HL-60 (cell line): ENCODE measurements at regions not wholly inside any gene's neighbourhood (a gene's known extent, or its start where the extent isn't known, plus 50 kb on each side); places are given as distances from the start of the nearest gene placed in this dataset.

ENCODE experiments used
- GABPA ChIP-seq: IDR thresholded peaks from 2 replicates; pipeline ENCODE4 v1.6.1; 2012; ENCODE audit warnings: low read depth
- POLR2AphosphoS5 ChIP-seq: IDR thresholded peaks from 2 replicates; pipeline ENCODE4 v1.6.1; 2012; ENCODE audit warnings: low read depth
- SPI1 ChIP-seq: IDR thresholded peaks from 2 replicates; pipeline ENCODE4 v1.6.1; 2012; ENCODE audit warnings: low read depth, mild to moderate bottlenecking, borderline replicate concordance
- TF ChIP-seq, protein P1 (sequence below): IDR thresholded peaks from one replicate; pipeline ENCODE4 v1.5.1; 2011; ENCODE audit warnings: low read length, control low read depth, inconsistent platforms; ENCODE audit not compliant: insufficient read depth
- TF ChIP-seq, protein P2 (sequence below): IDR thresholded peaks from 2 replicates; pipeline ENCODE4 v1.6.1; 2012; ENCODE audit warnings: low read depth; ENCODE audit not compliant: insufficient replicate concordance

DNA sequence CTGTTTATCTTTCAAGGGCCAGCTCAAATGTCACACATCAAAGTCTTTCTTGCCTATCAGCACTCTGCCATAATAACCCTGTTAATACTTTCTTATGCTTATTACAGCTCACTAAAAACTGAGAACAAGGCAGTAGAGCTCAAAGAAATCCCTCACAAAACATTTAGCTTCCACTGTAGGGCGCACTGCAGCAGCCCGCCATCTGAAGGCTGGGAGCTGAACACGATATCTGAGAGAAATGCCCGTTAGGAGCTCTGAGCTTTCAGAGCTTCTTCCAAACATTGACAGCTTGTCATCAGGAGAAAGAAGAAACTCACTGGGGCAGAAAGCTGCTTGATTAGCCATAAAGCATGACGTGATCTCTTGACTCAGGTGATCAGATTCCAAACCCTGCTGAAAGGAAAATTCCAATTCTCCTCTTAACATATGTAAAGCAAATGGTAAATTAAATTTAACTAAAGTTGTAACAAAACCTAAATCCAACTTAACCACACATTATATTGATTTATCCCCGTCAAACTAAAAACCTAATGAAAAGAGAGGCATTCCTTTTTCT, 175.7 kb downstream of the C12orf50 start:
- TF ChIP-seq, protein P1, sequence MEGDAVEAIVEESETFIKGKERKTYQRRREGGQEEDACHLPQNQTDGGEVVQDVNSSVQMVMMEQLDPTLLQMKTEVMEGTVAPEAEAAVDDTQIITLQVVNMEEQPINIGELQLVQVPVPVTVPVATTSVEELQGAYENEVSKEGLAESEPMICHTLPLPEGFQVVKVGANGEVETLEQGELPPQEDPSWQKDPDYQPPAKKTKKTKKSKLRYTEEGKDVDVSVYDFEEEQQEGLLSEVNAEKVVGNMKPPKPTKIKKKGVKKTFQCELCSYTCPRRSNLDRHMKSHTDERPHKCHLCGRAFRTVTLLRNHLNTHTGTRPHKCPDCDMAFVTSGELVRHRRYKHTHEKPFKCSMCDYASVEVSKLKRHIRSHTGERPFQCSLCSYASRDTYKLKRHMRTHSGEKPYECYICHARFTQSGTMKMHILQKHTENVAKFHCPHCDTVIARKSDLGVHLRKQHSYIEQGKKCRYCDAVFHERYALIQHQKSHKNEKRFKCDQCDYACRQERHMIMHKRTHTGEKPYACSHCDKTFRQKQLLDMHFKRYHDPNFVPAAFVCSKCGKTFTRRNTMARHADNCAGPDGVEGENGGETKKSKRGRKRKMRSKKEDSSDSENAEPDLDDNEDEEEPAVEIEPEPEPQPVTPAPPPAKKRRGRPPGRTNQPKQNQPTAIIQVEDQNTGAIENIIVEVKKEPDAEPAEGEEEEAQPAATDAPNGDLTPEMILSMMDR, result no peak
- TF ChIP-seq POLR2AphosphoS5 (no peak), GABPA (no peak), SPI1 (no peak)
- TF ChIP-seq, protein P2, sequence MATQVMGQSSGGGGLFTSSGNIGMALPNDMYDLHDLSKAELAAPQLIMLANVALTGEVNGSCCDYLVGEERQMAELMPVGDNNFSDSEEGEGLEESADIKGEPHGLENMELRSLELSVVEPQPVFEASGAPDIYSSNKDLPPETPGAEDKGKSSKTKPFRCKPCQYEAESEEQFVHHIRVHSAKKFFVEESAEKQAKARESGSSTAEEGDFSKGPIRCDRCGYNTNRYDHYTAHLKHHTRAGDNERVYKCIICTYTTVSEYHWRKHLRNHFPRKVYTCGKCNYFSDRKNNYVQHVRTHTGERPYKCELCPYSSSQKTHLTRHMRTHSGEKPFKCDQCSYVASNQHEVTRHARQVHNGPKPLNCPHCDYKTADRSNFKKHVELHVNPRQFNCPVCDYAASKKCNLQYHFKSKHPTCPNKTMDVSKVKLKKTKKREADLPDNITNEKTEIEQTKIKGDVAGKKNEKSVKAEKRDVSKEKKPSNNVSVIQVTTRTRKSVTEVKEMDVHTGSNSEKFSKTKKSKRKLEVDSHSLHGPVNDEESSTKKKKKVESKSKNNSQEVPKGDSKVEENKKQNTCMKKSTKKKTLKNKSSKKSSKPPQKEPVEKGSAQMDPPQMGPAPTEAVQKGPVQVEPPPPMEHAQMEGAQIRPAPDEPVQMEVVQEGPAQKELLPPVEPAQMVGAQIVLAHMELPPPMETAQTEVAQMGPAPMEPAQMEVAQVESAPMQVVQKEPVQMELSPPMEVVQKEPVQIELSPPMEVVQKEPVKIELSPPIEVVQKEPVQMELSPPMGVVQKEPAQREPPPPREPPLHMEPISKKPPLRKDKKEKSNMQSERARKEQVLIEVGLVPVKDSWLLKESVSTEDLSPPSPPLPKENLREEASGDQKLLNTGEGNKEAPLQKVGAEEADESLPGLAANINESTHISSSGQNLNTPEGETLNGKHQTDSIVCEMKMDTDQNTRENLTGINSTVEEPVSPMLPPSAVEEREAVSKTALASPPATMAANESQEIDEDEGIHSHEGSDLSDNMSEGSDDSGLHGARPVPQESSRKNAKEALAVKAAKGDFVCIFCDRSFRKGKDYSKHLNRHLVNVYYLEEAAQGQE, result no peak
